Activated CD4-positive, alpha-beta T cell treated with anti-CD3 and anti-CD28 coated beads for 24 hours (primary cell): ENCODE measurements at regions not wholly inside any gene's neighbourhood (a gene's known extent, or its start where the extent isn't known, plus 50 kb on each side); places are given as distances from the start of the nearest gene placed in this dataset.

Experiments used
- DNase-seq, 2 donors: peaks; one replicate each; pipeline ENCODE4 v3.0.0-alpha.2; 2020; ENCODE audit warnings: low read depth in 2 of 2

DNA sequence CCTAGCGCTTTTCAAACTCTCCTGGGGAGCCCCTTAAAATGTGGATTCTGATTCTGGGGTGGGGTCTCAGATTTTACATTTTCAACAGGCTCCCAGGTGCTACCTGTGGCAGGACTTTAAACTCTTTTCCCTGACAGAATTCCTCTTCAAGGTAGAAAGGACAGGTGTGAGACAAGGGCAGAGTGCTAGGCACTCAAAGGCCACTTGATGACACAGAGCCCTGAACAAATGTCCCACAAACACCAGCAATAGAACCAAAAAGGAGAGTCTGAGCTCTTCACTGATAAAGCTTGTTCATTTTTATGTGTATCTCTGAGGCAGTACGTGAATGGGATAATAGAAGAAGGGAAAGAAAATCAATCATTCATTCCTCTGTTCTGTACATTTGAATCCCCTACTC lies 77.7 kb upstream of the PELI1 start:
- DNase-seq = no peak

DNA sequence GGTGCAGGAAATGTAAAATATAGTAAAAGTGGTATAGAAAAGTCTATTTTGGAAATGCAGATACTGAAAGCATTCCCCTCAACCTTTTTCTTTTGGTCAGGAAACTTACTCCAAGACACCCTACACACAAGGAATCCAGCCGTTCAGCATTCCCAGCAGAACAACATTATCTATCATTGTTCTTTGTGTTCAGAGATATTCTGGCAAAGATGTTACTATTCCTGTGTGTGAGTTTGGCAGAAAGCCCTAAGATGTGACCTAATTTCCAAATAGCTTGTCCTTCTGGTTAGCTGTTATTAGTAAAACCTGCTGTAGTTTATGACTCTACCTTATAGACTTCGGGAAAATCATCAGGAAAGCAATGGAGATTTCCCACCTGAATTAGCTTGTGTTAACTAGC lies 78.1 kb upstream of the PELI1 start:
- no peak for DNase-seq

DNA sequence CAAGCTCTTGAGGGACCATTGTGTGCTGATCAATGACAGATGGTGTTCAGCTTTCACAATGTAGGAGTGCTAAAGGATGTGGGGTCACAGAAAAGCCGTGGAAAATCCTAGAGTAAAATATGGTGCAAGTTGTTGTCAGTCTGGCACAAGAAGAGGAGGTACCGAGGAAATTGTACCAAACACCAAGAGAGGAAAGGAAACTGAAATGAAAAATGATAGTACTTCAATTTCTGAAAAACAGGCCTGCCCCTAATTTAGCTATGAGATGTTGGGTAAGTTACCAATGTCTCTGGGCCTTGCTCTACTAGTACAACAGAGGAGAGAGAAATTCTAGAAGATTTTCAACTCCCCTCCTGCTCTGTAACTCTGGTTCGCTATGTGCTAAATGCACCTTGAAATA lies 78.8 kb upstream of the PELI1 start:
- DNase-seq = no peak

DNA sequence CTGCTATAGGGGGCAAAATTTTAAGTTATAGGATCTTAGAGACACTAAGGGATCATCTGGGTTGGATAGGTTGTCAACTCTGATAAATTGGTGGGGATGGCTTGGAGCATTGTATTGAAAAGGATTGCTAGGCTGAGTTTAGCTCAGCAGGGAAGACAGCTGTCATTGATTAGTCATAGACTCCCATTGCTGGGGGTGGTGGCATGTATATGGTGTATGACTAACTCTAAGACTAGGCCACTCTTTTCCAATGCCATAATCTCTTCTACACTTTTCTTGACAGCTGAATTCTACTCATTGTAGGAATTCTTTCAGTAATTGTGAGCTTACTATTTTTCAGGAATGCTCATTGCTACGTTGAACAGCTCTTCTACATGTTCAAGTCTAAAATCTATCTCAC lies 81.3 kb upstream of the PELI1 start:
- no peak for DNase-seq

DNA sequence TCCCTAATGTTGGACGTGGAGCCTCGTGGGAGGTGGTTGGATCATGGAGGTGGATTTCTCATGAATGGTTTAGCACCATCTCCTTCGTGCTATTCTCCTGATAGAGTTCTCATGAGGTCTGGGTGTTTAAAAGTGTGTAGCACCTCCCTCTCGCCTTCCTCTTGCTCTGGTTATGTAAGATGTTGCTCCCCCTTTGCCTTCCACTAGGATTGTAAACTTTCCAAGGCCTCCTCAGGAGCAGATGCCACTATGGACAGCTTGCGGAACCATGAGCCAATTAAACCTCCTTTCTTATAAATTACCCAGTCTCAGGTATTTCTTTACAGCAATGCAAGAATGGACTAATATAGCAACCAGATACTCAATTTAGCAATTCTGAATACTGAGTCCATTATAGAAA lies 82.4 kb upstream of the PELI1 start:
- DNase-seq = no peak

DNA sequence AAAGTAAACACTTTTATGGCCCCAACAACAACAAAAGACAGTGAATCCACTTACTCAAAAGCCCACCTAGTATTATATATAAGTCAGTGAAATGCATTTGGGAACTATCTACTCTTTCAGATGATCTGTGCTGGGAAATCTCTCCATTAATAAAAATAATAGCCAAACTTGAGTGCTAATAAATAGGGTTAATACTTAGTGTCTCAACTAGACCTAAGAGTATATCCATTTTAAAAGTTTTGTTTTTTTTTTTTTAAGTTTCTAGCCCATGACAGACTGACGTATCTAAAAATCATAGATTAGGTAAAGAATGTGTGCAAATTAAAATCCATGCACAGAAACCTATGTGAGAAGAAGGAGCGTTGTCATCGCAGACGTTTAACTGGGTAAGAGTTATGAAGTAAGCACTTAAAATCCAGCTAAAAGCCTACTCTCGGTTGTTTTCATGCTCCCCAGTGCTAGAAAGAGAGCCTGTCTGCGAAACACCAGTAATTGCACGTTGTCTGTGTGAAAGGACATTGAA lies 83.4 kb upstream of the PELI1 start:
- no peak for DNase-seq

DNA sequence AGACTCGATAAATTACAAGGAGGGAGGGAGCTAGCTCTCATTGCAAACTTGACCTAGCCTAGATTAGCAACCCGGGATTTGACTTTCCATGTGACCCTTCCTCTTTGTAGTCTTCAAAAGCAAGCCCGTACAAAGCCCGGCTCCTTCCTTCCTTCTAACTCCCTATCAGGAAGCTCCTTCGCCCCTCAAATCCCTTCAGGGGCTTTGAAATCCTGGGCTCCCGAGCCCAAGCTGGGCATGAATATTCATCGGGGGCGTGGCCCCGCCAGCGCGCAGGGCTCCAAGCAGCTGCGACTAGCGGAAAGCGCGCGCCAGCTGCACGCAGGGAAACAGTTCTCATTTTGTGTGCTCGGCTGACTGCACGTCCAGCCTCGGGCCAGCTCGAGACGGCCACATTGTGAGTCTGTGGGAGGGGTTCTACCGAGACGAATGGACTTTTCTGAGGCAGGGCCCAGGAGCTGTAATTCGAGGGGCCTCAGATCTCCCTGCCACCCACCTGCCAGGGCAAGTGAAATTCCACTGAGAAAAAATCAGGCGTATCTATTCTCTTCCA lies 84.0 kb upstream of the PELI1 start:
- DNase-seq = peak in 1 of 2 donors; percentile 55

DNA sequence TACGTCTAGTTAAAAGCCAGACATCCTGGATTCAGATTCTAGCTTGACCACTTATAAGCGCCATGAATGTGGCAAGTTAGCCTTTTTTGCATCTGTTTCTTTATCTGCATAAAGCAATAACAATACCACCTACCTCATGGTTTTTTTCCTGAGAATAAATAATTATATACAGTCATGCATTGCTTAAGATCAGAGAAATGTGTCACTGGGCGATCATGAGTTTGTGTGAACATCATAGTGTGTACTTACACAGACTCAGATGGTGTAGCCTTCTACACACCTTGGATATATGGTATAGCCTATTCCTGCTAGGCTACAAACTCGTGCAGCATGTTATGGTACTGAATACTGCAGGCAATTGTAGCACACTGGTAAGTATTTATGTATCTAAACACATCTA lies 84.7 kb upstream of the PELI1 start:
- no peak for DNase-seq

DNA sequence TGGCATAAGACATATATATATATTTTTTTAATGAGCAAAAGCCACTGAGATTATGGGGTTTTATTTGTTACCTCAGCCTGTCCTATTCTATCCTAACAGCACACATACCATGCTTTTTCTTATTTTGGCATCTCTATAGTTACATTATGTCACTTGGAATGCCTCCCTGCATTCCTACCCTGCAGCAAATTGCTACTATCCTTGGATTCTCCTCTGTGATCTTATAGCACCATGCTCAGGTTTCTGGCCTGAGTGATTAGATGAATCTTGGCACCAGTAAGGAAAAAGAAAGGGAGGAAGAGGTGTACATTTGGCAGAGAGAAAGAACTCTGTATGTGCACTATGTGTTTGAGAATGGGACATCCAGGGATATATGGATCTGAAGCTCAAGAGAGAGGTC lies 86.3 kb upstream of the PELI1 start:
- DNase-seq = no peak

DNA sequence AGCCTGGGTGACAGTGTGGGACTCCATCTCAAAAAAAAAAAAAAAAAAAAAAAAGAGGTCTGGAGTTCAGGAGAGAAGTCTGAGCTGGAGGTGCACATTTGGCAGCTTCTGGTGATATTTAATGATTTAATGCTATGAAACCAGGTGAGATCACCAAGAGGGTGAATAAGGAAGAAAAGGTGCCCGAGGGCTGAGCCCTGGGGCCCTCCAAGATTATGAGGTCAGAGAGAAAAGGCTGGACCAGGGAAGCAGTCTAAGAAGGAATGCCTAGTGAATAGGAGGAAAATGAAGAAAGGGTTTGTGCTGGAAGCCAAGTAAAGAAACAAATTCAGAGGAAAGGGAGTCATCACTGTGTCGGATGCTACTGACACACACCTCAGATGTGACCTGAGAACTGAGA lies 88.0 kb upstream of the PELI1 start:
- no peak for DNase-seq

DNA sequence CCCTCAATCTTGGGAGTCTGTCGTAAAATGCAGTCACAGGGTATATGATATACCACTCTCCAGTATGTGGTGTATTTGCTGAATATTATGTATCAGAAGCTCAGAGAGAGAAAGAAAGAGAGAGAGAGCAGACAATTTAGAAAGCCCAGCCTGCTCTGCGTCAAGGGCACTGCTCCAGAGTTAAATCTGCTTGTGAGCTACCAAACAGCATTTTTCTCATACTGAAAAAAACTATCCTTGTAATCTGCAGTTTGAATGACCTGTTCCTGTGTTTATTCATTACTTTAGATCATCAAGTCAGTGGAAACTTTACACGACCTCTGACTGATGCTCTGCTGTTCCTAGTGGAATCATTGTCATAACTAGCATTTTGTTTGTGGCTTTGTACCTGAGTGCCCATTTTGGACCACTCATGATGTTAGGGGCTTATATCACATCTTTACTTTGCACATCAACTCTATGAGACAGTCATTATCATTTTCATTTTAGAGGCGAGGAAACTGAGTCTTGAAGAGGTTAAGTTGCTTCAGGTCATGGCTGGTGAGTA lies 89.2 kb upstream of the PELI1 start:
- no peak for DNase-seq

DNA sequence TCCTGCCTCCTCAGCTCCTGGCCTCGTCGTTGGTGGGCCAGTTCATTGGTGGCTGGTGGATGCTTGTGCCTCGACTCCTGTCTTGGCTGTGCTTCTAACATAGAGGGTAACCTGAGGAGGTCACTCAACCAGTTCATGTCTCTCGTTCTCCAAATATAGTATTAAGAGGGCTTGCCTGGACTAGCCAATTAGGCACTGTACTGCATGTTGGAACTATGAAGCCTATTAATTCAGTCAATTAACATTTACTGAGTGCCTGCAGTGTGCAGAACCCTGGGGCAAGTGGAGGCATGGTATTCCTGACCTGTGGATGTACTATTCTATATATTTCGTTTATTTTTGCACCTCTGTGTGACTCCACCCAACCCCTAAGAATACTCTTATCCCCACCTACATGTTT lies 89.9 kb upstream of the PELI1 start:
- no peak for DNase-seq

DNA sequence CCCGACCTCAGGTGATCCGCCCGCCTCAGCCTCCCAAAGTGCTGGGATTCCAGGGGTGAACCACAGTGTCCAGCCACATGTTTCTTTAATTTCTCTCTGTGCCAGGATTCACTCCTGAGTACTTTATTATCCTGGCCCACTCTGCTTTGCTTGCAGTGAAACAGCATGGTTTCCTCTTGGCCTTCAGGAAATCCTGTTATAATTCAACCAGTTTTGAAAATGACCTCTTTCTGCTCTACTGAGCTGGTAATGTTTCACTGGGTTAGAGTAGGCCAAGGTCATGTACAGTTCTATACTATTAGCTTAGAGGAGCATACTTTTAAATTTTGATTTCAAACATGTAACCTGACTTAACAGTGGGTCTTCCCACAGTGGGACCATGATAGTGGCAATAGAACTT lies 90.6 kb upstream of the PELI1 start:
- no peak for DNase-seq

DNA sequence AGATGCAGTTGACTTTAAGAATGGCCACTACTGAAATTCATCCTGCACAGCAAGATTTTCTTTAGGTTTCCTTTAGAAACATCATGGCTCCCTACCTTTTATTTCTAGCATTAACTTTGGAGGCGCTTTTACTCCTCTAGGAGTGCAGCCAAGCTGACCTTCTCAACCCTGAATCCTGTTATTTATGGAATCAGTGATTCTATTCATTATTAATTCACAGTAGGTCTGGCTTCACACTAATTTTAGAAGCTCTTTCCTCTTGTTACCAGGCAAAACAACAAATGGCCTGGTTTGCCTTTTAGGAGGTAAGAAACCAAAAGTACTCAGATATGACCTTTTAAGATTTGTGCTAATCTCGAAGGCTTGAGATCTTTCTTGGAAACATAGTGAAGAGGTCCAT lies 93.0 kb upstream of the PELI1 start:
- no peak for DNase-seq

DNA sequence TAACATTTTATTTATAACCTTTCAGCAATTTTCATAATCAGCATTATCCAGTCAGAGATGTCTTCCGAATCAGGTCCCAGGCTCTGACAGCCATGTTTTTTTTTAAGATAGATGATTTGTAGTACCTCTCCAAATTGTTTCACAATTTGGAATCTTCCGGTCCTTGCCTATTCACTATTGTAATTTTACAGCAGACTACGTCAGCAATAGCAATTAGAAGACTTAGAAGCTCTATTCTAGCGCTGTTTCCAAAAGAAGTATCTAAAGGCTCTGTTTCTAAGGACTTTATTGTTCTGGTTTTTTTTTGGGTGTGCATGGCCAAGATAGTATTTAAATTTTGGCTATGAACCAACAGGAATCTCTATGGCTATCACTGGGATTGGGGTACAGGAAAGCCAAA lies 94.6 kb upstream of the PELI1 start:
- no peak for DNase-seq

DNA sequence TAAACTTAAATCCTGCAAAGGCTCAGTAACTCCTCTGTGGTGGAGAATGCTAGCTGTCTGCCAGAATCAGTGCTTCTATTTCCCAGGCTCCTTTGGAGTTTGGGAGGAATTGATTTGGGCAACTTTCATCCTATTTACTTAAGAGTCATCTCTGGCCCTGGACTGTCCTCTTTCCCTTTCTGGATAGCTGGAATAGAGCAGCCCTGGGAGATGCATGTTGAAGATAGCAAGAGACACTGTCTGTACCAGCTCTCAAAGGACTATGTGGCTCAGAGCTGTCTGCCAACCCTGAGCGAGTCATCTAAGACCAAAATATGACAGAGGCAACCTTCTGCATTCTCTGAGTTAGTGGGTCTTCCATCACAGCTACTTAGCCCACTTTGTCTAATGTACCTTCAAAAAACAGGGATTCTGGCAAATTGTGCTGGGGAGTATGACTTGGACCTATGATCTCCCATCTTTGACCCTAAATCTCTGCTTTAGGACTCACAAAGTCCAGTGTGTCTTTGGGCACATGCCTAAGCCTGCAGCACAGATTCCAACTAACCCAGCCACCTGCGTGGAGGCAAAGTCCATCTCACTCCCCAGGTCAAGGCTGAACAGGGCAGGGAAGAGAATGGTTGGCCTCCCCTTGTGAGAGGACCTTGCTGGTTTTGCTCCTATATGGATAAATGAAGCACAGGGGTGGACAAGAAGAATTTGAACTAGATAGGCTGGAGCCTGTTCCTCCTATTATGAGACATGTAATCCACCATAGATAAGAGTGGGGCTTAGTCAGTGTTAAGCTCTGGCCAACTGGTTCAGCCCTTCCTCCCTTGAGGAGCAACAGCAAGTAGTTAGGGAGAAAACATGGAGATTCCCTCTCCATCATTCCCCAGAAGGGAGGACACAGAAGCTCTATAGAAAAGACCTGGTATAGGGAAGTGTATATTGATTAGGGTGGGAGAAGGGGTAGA lies 99.1 kb upstream of the PELI1 start:
- DNase-seq = no peak

DNA sequence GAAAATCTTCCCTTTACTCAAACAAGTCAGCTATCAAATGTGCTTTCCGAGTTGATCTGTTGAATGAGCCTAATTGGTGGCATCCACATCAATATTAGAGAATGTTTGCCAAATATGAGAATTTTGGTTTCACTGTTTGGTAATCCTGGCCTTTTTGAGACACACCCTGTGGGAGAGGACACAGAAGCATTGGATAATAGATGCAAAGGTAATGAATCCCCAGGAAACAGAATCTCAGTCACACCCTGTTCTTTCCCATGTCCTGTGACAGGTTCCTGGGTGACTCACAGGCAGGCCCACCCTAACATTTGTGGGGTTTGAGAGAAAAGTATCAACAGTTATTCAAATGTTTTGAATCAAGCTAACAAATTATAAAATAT lies 99.8 kb upstream of the PELI1 start:
- DNase-seq = no peak

DNA sequence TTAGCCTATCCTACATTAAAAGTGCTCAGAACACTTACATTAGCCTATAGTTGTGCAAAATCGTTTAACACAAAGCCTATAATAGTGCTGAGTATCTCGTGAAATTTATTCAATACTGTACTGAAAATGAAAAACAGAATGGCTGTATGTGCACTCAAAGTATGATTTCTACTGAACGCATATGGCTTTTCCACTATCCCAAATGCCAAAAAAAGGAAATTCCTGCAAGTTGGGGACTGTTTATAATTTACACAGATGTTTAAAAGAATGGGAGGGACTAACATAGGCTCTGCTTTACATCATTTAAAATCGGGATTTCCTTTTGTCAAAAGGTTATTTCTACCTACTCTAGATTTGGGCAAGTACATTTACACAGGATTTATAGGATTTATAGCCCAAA lies 101.4 kb upstream of the PELI1 start:
- DNase-seq = no peak

DNA sequence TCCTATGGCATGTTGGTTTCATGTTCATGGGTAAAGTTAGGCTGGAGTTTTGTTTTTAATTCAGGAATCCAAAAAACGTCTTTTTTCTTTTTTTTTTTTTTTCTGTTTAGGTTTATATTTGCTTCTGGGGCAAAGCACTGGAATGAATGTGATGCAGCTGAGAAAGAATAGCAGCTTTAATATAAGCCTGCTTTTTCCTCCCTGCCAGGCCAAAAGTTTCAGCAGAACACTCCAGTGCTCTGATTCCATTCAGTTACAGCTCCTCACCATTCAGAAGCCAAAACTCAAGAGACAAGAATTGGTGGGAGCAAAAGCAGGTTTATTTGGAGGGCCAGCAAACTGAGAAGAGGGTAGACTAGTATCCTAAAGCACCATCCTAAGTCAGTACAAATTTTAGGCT lies 102.7 kb upstream of the PELI1 start:
- DNase-seq = no peak

DNA sequence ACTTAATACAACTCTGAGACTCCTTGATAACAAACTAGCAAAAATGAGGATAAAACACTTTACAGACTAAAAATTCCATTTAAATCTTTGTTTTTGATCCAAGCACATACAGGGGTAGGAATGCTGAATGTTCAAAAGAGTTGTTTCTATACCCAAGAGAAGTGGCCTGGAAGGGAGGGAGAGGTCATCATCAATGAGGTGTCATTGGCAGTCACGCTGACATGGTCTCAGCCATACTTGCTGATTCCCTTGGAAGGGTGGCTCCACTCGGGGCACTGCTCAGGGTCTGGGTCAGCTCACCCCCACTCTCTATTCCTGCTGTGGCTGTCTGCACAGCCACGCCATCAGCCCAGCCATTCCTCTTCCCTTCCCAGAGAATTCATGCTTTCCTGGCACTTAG lies 105.2 kb upstream of the PELI1 start:
- no peak for DNase-seq

DNA sequence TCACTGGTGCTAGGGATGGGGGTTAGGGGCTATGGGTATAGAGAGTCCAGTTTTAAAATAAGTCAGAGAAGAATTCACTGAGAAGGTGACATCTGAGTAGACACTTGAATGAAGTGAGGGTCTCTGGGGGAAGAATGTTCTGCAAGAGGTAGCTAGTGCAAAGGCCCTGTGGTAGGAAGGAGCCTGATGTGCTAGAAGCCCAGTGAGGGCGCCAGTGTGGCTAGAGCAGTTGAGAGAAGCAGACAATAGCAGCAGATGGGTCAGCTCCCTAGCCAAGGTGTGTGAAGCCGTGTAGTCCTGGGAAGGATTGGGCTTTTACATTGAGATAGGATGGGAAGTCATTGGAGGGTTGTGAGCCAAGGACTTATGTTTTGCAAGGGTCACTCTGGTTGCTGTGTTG lies 105.8 kb upstream of the PELI1 start:
- no peak for DNase-seq

DNA sequence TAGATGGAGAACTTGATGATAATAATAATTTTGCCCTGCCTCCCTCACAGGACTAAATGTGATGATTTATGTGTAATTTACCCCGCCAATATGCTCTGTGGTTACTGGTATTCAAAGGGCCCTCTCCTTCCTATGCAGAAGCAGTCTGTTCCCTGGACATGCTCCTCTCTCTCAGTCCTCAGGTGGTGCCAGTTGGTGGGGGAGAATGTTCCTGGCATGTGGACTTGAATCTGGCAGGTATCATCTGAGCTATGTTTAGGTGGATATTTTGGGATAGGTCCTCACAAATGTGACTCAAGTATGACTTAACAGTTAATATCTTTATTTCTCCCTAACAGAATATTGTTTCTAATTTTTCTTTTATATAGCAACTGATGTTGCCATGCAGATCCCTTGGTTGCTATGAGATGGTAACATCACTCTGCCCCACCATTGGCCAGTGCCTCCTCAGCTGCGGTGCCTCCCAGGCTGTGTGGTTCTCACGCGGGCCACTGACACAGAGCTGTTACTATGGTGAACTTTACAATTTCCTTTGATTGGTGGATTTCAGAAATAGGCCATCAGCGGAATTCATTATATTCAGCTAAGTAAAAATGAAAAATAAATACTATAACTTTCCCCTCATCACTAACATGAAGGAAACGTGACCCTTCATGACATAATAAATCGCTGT lies 106.7 kb upstream of the PELI1 start:
- no peak for DNase-seq
